Chondrocyte (in vitro differentiated cells): ENCODE measurements at regions not wholly inside any gene's neighbourhood (a gene's known extent, or its start where the extent isn't known, plus 50 kb on each side); places are given as distances from the start of the nearest gene placed in this dataset.

Source experiments
- DNase-seq: peaks from one replicate; pipeline ENCODE4 v3.0.0; 2021; ENCODE audit warnings: mixed read lengths, low spot score
- H3K27ac Mint-ChIP-seq: one replicate; pipeline ENCODE4 v1.8.0; 2021; ENCODE audit warnings: mild to moderate bottlenecking, moderate library complexity, mixed read lengths; ENCODE audit not compliant: unreplicated experiment
- H3K27me3 Mint-ChIP-seq: 2 replicates; pipeline ENCODE4 v1.8.0; 2021; ENCODE audit warnings: low read depth, mixed read lengths
- H3K36me3 Mint-ChIP-seq: 2 replicates; pipeline ENCODE4 v1.8.0; 2021; ENCODE audit warnings: low read depth, mixed read lengths
- H3K4me1 Mint-ChIP-seq: 2 replicates; pipeline ENCODE4 v1.8.0; 2021; ENCODE audit warnings: low read depth, mild to moderate bottlenecking, mixed read lengths
- H3K4me3 Mint-ChIP-seq: one replicate; pipeline ENCODE4 v1.8.0; 2021; ENCODE audit warnings: mild to moderate bottlenecking, moderate library complexity, mixed read lengths; ENCODE audit not compliant: unreplicated experiment
- H3K9me3 Mint-ChIP-seq: 2 replicates; pipeline ENCODE4 v1.8.0; 2021; ENCODE audit warnings: low read depth, mixed read lengths
- CTCF ChIP-seq: fragments of 200-600 bp; sonication (generic); IDR thresholded peaks from 2 replicates; pipeline ENCODE4 v1.5.0; 2021; ENCODE audit warnings: antibody characterized with exemption, mild to moderate bottlenecking, moderate library complexity

GRCh38 chr9:71524516-71524915, 243.8 kb downstream of the CEMIP2 start:
- no peaks in the 10 kb centered on the region for H3K9me3 Mint-ChIP-seq
- DNase-seq = no peak
- no peak overlapping the region for H3K27ac Mint-ChIP-seq
- no peaks in the 10 kb centered on the region for H3K36me3 Mint-ChIP-seq
- no peak for TF ChIP-seq CTCF
- no peak overlapping the region for H3K4me3 Mint-ChIP-seq
- H3K27me3 Mint-ChIP-seq = peaks cover 4% of the 10 kb centered on the region
- H3K4me1 Mint-ChIP-seq = no peaks in the 10 kb centered on the region

- TF ChIP-seq CTCF = no peak
- Mint-ChIP-seq H3K27me3 (peaks cover 6% of the 10 kb centered on the region), H3K27ac (no peak overlapping the region), H3K36me3 (no peaks in the 10 kb centered on the region), H3K4me1 (no peaks in the 10 kb centered on the region), H3K9me3 (no peaks in the 10 kb centered on the region), H3K4me3 (no peak overlapping the region)
- no peak for DNase-seq
Measured at GRCh38 chr9:71521132-71521531, 247.2 kb downstream of the CEMIP2 start.

GRCh38 chr9:71519098-71519696, 249.1 kb downstream of the CEMIP2 start:
- H3K27ac Mint-ChIP-seq = no peak overlapping the region
- no peak for DNase-seq
- peaks cover 18% of the 10 kb centered on the region for H3K27me3 Mint-ChIP-seq
- no peaks in the 10 kb centered on the region for H3K9me3 Mint-ChIP-seq
- no peaks in the 10 kb centered on the region for H3K36me3 Mint-ChIP-seq
- no peak overlapping the region for H3K4me3 Mint-ChIP-seq
- TF ChIP-seq CTCF = no peak
- H3K4me1 Mint-ChIP-seq = no peaks in the 10 kb centered on the region

- Mint-ChIP-seq H3K4me1 (no peaks in the 10 kb centered on the region), H3K27me3 (peaks cover 21% of the 10 kb centered on the region), H3K4me3 (no peak overlapping the region), H3K36me3 (no peaks in the 10 kb centered on the region), H3K9me3 (no peaks in the 10 kb centered on the region), H3K27ac (no peak overlapping the region)
- DNase-seq = no peak
- no peak for TF ChIP-seq CTCF
Measured at GRCh38 chr9:71518045-71518827, 250.1 kb downstream of the CEMIP2 start.

- TF ChIP-seq CTCF = no peak
- H3K9me3 Mint-ChIP-seq = peaks cover 2% of the 10 kb centered on the region
- no peak overlapping the region for H3K27ac Mint-ChIP-seq
- H3K4me1 Mint-ChIP-seq = no peaks in the 10 kb centered on the region
- H3K36me3 Mint-ChIP-seq = no peaks in the 10 kb centered on the region
- peaks cover 21% of the 10 kb centered on the region for H3K27me3 Mint-ChIP-seq
- DNase-seq = no peak
- H3K4me3 Mint-ChIP-seq = no peak overlapping the region
Measured at GRCh38 chr9:71515626-71516025, 252.7 kb downstream of the CEMIP2 start.
